Endothelial cell of hepatic sinusoid (primary cell): ENCODE measurements at regions not wholly inside any gene's neighbourhood (a gene's known extent, or its start where the extent isn't known, plus 50 kb on each side); places are given as distances from the start of the nearest gene placed in this dataset.
"Not testable (repeated sequence)": the region's sequence is repeated elsewhere in the genome, so short reads cannot be mapped to it uniquely, and the experiment has no call there.

Source experiments
- in situ Hi-C: cut with HindIII; loops from 2 replicates; pipeline ENCODE4 v1.10.0; 2017; ENCODE audit warnings: low sequenced_read_pairs

- in situ Hi-C loops: no loop called here
Observed at GRCh38 chr6:30832864-30833263, 51.5 kb upstream of the DDR1 start.

- in situ Hi-C loops: no loop called here
Observed at GRCh38 chr6:30830438-30830837, 53.9 kb upstream of the DDR1 start.

GRCh38 chr6:30829639-30830255, 54.6 kb upstream of the DDR1 start:
- in situ Hi-C loops: loop anchor here (5.0 kb wide), 2 partner anchors 38 to 87 kb away; partner anchors contain the start of genes FLOT1 and IER3

GRCh38 chr6:30829033-30829432, 55.3 kb upstream of the DDR1 start:
- in situ Hi-C loops: loop anchor here (5.0 kb wide), 2 partner anchors 38 to 87 kb away; partner anchors contain the start of genes FLOT1 and IER3

- in situ Hi-C loops: loop anchor here (5.0 kb wide), 2 partner anchors 39 to 86 kb away; partner anchors contain the start of genes FLOT1 and IER3
Observed at GRCh38 chr6:30828027-30828962, 56.0 kb upstream of the DDR1 start.

GRCh38 chr6:30826961-30827342, 57.4 kb upstream of the DDR1 start:
- in situ Hi-C loops: loop anchor here (5.0 kb wide), 2 partner anchors 40 to 85 kb away; partner anchors contain the start of genes FLOT1 and IER3

- in situ Hi-C loops: loop anchor here (5.0 kb wide), 2 partner anchors 43 to 82 kb away; partner anchors contain the start of genes FLOT1 and IER3
Observed at GRCh38 chr6:30824698-30825097, 59.6 kb upstream of the DDR1 start.

GRCh38 chr6:30823534-30823865, 60.8 kb upstream of the DDR1 start:
- in situ Hi-C loops: no loop called here

- in situ Hi-C loops: no loop called here
Observed at GRCh38 chr6:30821862-30822784, 62.2 kb upstream of the DDR1 start.

- in situ Hi-C loops: no loop called here
Observed at GRCh38 chr6:30820193-30820592, 64.1 kb upstream of the DDR1 start.

- in situ Hi-C loops: no loop called here
Observed at GRCh38 chr6:30819297-30819917, 64.9 kb upstream of the DDR1 start.

- in situ Hi-C loops: no loop called here
Observed at GRCh38 chr6:30818391-30818841, 65.9 kb upstream of the DDR1 start.

- in situ Hi-C loops: no loop called here
Observed at GRCh38 chr6:30816791-30817739, 67.3 kb upstream of the DDR1 start.

- in situ Hi-C loops: not testable (repeated sequence)
Observed at GRCh38 chr6:30816296-30816695, 68.0 kb upstream of the DDR1 start.

- in situ Hi-C loops: not testable (repeated sequence)
Observed at GRCh38 chr6:30815041-30815742, 69.1 kb upstream of the DDR1 start.

GRCh38 chr6:30814146-30815040, 69.9 kb upstream of the DDR1 start:
- in situ Hi-C loops: no loop called here

GRCh38 chr6:30813631-30814145, 69.3 kb upstream of the IER3 start:
- in situ Hi-C loops: no loop called here
